Heart right ventricle (tissue), 16 donors: ENCODE measurements at regions not wholly inside any gene's neighbourhood (a gene's known extent, or its start where the extent isn't known, plus 50 kb on each side); places are given as distances from the start of the nearest gene placed in this dataset.

Experiments used
- ATAC-seq, 8 donors: fragments of 200-7000 bp; cut with Tn5 transposase; one replicate each; pipeline ENCODE4 v1.9.1; 2020; ENCODE audit warnings: mild to moderate bottlenecking in 8 of 8, moderate library complexity in 8 of 8, moderate number of reproducible peaks in 1 of 8
- DNase-seq, 2 donors: peaks; one replicate each; pipeline ENCODE4 v3.0.0-alpha.2; 2020
- H3K27ac ChIP-seq, 10 donors: fragments of 200-600 bp; sonication (generic) in 2 of 10; one replicate each; pipeline versions ENCODE4 v1.5.0 to v1.8.0; 2020 to 2022; ENCODE audit warnings: mild to moderate bottlenecking in 3 of 10
- H3K27me3 ChIP-seq, 7 donors: fragments of 200-600 bp; one replicate each; pipeline ENCODE4 v1.8.0; 2021 to 2022; ENCODE audit warnings: mild to moderate bottlenecking in 2 of 7
- H3K36me3 ChIP-seq, 9 donors: fragments of 200-600 bp; sonication (generic) in 1 of 9; one replicate each; pipeline versions ENCODE4 v1.5.0 to v1.8.0; 2020 to 2022; ENCODE audit warnings: mild to moderate bottlenecking in 2 of 9
- H3K4me1 ChIP-seq, 9 donors: fragments of 200-600 bp; sonication (generic) in 1 of 9; one replicate each; pipeline versions ENCODE4 v1.5.0 to v1.8.0; 2020 to 2022; ENCODE audit warnings: mild to moderate bottlenecking in 4 of 9
- H3K4me3 ChIP-seq, 10 donors: fragments of 200-600 bp; sonication (generic) in 2 of 10; one replicate each; pipeline versions ENCODE4 v1.5.0 to v1.8.0; 2020 to 2022; ENCODE audit warnings: mild to moderate bottlenecking in 7 of 10, moderate library complexity in 2 of 10
- H3K9me3 ChIP-seq, 11 donors: fragments of 200-600 bp in 10 of 11; sonication (generic) in 2 of 11; one replicate each; pipeline versions ENCODE4 v1.5.0 to v1.8.0; 2013 to 2022; ENCODE audit warnings: mild to moderate bottlenecking in 2 of 11, control low read depth in 1 of 11, moderate library complexity in 1 of 11
- CTCF ChIP-seq, 9 donors: fragments of 200-600 bp; sonication (generic) in 2 of 9; IDR thresholded peaks; one replicate each; pipeline versions ENCODE4 v1.5.0 to v1.8.0; 2021 to 2022; ENCODE audit warnings: antibody characterized with exemption in 9 of 9, mild to moderate bottlenecking in 5 of 9, moderate library complexity in 1 of 9
- WGBS, 2 donors: extraction: QIAGEN DNeasy Blood & Tissue Kit; methylation state at CpG; one replicate each; pipeline ENCODE4 v1.1.7; 2013; ENCODE audit warnings: inconsistent platforms in 1 of 2; 5-methylcytosine and 5-hydroxymethylcytosine counted together
- intact Hi-C, 10 donors: fragments of 100-400 bp; cut with DNase I; formaldehyde crosslinking; loops; one replicate each; pipeline versions ENCODE4 v1.11.1 to v1.14.2; 2022
- donor health status: Arrhythmogenic right ventricular cardiomyopathy.
- donor health status: ischemic (EF 13 %, LVEDD 7.1; RV severe dilation, severe dysfunction).
- donor health status: healthy with polysubstance abuse.
- donor health status: DM: no; HTN: yes; CAD: no.
- donor health status: DM: no; HTN: no; CAD: no.
- donor health status: ischemic (EF 25% LVEDD 6.9; RV normal size, moderate dysfunction).
- donor health status: ischemic (EF 25% LVEDD 5.7; RV mildly dilated, moderate dysfunction).
- donor health status: healthy.
- donor health status: DM: yes; HTN: yes; CAD: no.
- donor health status: Ischemic cardiomyopathy.
- donor health status: ischemic (EF 35%, LVEDD 5.7; RV mildly dilated, moderate dysfunction).
- donor health status: nonischemic (EF 11% LVEDD 7.7; RV severe dilation, severe dysfunction).
- donor health status: DM: yes; HTN: yes; CAD: no.
- donor health status: PGD.
- donor health status: ischemic (EF 29% LVEDD 5.4; RV normal size, mild dysfunction).
- donor health status: nonischemic (EF 23%, LVEDD 6.1; RV moderate dilation, normal function).

DNA sequence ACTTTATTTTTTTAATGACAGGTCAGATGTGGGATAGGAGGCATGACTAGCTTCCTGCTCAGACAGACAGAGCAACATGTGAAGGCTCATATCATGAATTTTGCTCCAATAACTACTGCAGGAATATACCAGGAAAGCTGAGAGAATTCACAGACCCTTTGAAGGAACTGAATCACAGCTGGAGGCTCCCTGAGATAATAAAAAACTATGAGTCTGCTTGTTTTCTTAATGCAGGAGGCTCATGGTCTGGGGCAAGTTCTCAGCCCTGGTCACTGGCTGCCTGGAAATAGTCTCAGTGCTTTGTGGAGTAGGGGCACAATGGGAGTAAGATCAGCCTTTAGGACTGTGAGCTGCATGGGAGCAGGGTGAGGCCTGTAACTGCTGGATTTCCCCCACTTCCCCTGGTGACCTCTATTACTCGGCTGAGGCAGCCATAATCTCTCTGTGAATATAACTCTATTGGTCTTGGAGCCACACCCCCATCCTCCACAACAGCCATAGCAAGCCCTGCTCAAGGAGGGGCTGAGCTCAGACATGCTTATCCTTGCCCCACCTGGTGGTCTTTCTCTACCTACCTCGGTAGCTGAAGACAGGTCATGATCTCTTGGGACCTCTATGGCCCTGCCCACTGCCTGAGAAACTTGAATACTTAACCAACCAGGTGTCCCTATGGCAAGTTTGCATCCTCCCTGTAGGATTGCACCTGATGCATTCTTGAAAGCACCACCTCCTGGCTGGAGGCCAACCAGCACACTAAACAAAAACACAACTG, 281.6 kb upstream of the TMCO5A start:
- no peak for ATAC-seq
- Histone ChIP-seq H3K27me3 (no peaks in the 10 kb centered on the region), H3K4me3 (no peak overlapping the region), H3K4me1 (no peaks in the 10 kb centered on the region), H3K9me3 (peaks cover 0 to 76% (median 22%) of the 10 kb centered on the region in 11 donors), H3K27ac (no peak overlapping the region), H3K36me3 (no peaks in the 10 kb centered on the region)
- 68 to 73% methylated on average over 2 of the region's 2 CpGs for WGBS, 2 donors
- DNase-seq = no peak
- intact Hi-C loops = no loop called here
- TF ChIP-seq CTCF (IDR thresholded peaks at IDR 0.05) = no peak

GRCh38 chr15:37678124-37678523, 256.3 kb upstream of the TMCO5A start:
- no peak for ATAC-seq

DNA sequence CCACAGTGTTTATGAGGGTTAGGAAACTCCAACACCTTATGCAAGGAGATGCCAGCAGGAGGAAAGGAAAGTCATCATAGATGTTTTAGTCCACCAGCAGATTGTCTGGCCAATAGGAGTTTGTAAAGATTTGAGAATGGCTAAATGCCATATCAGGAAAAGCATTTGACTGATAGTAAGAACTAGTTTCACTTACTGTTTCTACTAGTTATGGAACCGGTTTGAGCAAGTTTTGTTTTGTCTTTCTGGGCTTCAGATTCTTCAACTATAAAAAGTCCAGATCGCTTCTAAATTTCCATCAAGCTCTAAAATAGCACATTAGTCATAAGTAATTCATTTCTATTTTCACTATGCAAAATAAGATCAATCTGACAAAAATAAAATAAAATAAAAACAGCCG, 254.8 kb upstream of the TMCO5A start:
- intact Hi-C loops = no loop called here
- Histone ChIP-seq H3K27me3 (no peaks in the 10 kb centered on the region), H3K4me3 (no peak overlapping the region), H3K4me1 (no peaks in the 10 kb centered on the region), H3K9me3 (no peaks in the 10 kb centered on the region), H3K36me3 (no peaks in the 10 kb centered on the region), H3K27ac (no peak overlapping the region)
- DNase-seq (no peak), ATAC-seq (no peak)
- 81 to 88% methylated on average over 3 of the region's 3 CpGs for WGBS, 2 donors
- no peak for TF ChIP-seq CTCF (IDR thresholded peaks at IDR 0.05)

More at GRCh38 chr15:37678124-37678523, 256.3 kb upstream of the TMCO5A start:
- Histone ChIP-seq H3K27me3 (no peaks in the 10 kb centered on the region), H3K27ac (no peak overlapping the region), H3K9me3 (no peaks in the 10 kb centered on the region), H3K4me3 (no peak overlapping the region), H3K4me1 (no peaks in the 10 kb centered on the region), H3K36me3 (no peaks in the 10 kb centered on the region)
- 77 to 85% methylated on average over 3 of the region's 3 CpGs for WGBS, 2 donors
- no peak for DNase-seq
- TF ChIP-seq CTCF (IDR thresholded peaks at IDR 0.05) = no peak
- intact Hi-C loops = no loop called here

GRCh38 chr15:37682304-37682703, 252.1 kb upstream of the TMCO5A start:
- TF ChIP-seq CTCF (IDR thresholded peaks at IDR 0.05) = no peak
- no peak for ATAC-seq
- no peaks in the 10 kb centered on the region for H3K4me1 ChIP-seq
- DNase-seq = no peak
- H3K36me3 ChIP-seq = no peaks in the 10 kb centered on the region
- H3K4me3 ChIP-seq = no peak overlapping the region
- H3K9me3 ChIP-seq = peaks cover 0 to 4% (median 0%) of the 10 kb centered on the region in 11 donors
- no peak overlapping the region for H3K27ac ChIP-seq
- no peaks in the 10 kb centered on the region for H3K27me3 ChIP-seq
- WGBS, 2 donors = 71 to 79% methylated on average over 4 of the region's 4 CpGs
- intact Hi-C loops = no loop called here
